PFSK-1 (cell line): ENCODE measurements at regions not wholly inside any gene's neighbourhood (a gene's known extent, or its start where the extent isn't known, plus 50 kb on each side); places are given as distances from the start of the nearest gene placed in this dataset.

Experiments used
- FOXP2 ChIP-seq: optimal IDR thresholded peaks from 2 replicates; pipeline ENCODE3; 2011; ENCODE audit warnings: borderline replicate concordance, control low read depth, inconsistent platforms; ENCODE audit not compliant: insufficient read depth; ENCODE audit errors: extremely low read length, extremely low read depth
- POLR2AphosphoS5 ChIP-seq: IDR thresholded peaks from 2 replicates; pipeline ENCODE4 v1.6.1; 2012; ENCODE audit warnings: low read depth, mild to moderate bottlenecking, control low read depth, low read length, moderate library complexity
- SIN3A ChIP-seq: IDR thresholded peaks from 2 replicates; pipeline ENCODE4 v1.6.1; 2012; ENCODE audit warnings: mild to moderate bottlenecking, low read length, moderate library complexity, borderline replicate concordance; ENCODE audit not compliant: insufficient read depth
- TAF1 ChIP-seq: IDR thresholded peaks from 2 replicates; pipeline ENCODE4 v1.6.1; 2012; ENCODE audit warnings: low read length, control low read depth, borderline replicate concordance; ENCODE audit not compliant: insufficient read depth
- TF ChIP-seq, protein P1 (sequence below), 2 experiments: IDR thresholded peaks; 2 replicates each; pipeline versions ENCODE4 v1.6.1 to v1.8.0; 2011 to 2012; ENCODE audit warnings: low read depth in 2 of 2, low read length in 2 of 2, control low read depth in 1 of 2, inconsistent platforms in 1 of 2, mild to moderate bottlenecking in 1 of 2, moderate library complexity in 1 of 2; ENCODE audit not compliant: insufficient read depth in 1 of 2

DNA sequence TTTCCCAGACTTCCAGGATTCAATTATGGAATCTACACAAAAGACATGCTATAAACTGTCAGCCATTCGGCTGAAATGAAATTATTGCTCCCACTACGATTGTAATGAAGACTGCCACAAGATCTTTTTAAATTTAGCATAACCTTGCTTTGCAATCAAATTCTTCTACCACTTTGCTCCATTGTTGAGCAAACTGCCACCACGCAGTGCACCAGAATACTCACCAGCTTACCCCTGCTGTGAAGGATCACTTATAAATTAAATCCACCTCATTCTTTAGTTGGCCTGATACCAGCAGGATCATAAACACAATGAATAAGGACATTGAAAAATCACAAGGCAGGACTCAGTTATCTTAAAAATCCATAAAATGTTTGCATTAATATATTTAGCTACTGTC, 116.4 kb upstream of the PRNP start:
- TF ChIP-seq SIN3A (no peak), FOXP2 (no peak), POLR2AphosphoS5 (no peak), TAF1 (no peak)
- TF ChIP-seq, protein P1, sequence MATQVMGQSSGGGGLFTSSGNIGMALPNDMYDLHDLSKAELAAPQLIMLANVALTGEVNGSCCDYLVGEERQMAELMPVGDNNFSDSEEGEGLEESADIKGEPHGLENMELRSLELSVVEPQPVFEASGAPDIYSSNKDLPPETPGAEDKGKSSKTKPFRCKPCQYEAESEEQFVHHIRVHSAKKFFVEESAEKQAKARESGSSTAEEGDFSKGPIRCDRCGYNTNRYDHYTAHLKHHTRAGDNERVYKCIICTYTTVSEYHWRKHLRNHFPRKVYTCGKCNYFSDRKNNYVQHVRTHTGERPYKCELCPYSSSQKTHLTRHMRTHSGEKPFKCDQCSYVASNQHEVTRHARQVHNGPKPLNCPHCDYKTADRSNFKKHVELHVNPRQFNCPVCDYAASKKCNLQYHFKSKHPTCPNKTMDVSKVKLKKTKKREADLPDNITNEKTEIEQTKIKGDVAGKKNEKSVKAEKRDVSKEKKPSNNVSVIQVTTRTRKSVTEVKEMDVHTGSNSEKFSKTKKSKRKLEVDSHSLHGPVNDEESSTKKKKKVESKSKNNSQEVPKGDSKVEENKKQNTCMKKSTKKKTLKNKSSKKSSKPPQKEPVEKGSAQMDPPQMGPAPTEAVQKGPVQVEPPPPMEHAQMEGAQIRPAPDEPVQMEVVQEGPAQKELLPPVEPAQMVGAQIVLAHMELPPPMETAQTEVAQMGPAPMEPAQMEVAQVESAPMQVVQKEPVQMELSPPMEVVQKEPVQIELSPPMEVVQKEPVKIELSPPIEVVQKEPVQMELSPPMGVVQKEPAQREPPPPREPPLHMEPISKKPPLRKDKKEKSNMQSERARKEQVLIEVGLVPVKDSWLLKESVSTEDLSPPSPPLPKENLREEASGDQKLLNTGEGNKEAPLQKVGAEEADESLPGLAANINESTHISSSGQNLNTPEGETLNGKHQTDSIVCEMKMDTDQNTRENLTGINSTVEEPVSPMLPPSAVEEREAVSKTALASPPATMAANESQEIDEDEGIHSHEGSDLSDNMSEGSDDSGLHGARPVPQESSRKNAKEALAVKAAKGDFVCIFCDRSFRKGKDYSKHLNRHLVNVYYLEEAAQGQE (IDR thresholded peaks at IDR 0.05; ENCODE audit: insufficient read depth in 1 of 2, low read depth in 2 of 2, low read length in 2 of 2): no peak

DNA sequence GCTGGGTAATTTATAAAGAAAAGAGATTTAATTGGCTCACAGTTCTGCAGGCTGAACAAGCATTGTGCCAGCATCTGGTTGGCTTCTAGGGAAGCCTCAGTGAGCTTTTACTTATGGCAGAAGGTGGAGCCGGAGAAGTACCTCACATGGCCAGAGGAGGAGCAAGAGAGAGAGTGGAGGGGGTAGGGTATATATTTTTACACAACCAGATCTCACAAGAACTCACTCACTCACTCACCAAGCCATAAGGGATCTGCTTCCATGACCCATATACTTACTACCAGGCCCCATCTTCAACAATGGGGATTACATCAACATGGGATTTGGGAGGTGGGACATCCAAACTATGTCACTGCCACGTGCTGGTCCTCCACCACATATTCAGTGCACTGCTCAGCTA, 117.2 kb upstream of the PRNP start:
- no peak for TF ChIP-seq SIN3A
- no peak for TF ChIP-seq FOXP2

DNA sequence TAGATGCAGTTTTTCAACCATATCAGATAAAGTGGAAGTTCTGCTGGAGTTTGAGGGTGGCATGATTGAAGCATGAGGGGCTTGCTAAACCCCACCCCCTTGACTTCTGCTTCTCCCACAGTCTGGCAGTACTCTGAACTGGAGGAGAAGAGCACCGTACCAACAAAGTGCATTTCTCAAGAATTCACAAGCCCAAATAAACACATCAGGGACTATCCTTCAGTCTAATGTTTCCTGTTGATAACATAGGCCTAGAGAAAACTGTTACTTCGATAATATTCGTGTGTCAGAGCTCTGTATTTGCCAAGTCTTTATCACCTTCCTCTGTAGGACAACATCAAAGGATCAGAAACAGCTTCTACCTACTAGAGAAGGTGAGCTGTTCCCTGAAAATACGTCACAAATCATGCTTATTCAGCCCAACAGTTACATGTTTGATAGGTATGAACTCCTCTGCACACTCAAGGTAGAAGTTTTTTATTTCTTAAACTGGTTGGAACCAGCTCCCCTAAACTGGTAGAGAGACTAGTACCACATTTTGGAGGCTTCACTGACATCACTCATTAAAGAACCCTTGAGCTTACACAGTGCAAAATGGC, 117.8 kb upstream of the PRNP start:
- TF ChIP-seq SIN3A: no peak
- no peak for TF ChIP-seq TAF1
- no peak for TF ChIP-seq POLR2AphosphoS5
- TF ChIP-seq, protein P1 (IDR thresholded peaks at IDR 0.05; ENCODE audit: insufficient read depth in 1 of 2, low read depth in 2 of 2, low read length in 2 of 2): no peak
- no peak for TF ChIP-seq FOXP2

DNA sequence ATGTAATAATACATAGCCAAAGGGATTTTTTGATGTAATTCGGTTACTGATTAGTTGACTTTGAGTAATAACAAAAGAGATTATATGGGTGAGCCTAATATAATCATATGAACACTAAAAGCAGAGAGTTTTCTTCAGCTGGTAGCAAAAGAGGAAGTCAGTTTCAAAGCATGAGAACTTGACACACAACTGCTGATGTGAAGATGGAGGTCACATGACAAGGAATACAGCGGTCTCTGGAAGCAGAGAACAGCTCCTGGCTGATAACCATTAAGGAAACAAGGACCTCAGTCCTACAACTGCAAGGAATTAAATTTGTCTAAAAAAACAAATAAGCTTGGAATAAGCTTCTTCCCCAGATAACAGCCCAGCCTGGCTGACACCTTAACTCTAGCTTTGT, 119.1 kb upstream of the PRNP start:
- TF ChIP-seq TAF1 (no peak), SIN3A (no peak), FOXP2 (no peak), POLR2AphosphoS5 (no peak)
- TF ChIP-seq, protein P1 (IDR thresholded peaks at IDR 0.05; ENCODE audit: insufficient read depth in 1 of 2, low read depth in 2 of 2, low read length in 2 of 2): no peak

DNA sequence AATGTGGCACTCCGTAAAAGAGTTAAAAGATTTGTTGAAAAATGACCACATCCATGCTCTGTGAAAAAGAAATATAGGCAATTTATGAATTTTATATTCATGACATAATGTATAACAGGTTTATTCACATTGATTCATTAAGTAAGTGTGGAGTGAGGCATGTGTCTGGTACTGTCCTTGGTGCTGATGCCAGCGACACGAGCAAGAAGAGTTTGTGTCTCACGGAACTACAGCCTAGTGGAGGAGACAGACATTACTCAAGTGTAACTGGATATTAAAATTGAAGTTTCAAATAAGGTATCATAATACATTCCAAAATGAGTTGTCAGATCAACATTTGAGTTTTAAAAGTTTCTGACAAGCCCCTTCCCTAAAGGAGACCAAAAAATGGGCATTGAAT, 122.7 kb upstream of the PRNP start:
- no peak for TF ChIP-seq POLR2AphosphoS5
- peak; percentile 99; the same call in 1 of the 2 replicates for TF ChIP-seq SIN3A
- TF ChIP-seq, protein P1 (IDR thresholded peaks at IDR 0.05; ENCODE audit: insufficient read depth in 1 of 2, low read depth in 2 of 2, low read length in 2 of 2): peak; percentile 96 to 100
- TF ChIP-seq FOXP2: no peak
- no peak for TF ChIP-seq TAF1

DNA sequence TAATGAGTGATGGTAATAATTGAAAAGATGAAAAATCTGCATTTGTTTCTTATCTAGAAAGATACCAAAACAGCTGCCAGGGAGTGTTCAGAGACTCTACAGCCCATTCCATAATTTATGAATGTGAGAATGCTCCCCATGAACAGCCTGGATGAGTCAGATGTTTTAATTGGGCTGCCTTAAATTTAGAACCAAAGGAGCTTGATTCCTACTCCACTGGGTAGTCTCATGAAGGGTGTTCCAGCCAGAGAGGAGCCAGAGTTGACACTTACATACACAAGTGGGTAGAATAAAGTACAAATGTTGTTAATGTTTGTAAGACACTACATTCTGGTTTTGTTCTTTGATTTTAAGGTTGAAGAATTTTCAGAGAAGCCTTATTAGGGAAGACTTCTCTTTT, 123.2 kb upstream of the PRNP start:
- no peak for TF ChIP-seq POLR2AphosphoS5
- TF ChIP-seq, protein P1 (IDR thresholded peaks at IDR 0.05; ENCODE audit: insufficient read depth in 1 of 2, low read depth in 2 of 2, low read length in 2 of 2): no peak
- TF ChIP-seq SIN3A: no peak
- no peak for TF ChIP-seq FOXP2
- TF ChIP-seq TAF1: no peak
